ENCODE measurements at regions not wholly inside any gene's neighbourhood (a gene's known extent, or its start where the extent isn't known, plus 50 kb on each side); places are given as distances from the start of the nearest gene placed in this dataset.

DNA sequence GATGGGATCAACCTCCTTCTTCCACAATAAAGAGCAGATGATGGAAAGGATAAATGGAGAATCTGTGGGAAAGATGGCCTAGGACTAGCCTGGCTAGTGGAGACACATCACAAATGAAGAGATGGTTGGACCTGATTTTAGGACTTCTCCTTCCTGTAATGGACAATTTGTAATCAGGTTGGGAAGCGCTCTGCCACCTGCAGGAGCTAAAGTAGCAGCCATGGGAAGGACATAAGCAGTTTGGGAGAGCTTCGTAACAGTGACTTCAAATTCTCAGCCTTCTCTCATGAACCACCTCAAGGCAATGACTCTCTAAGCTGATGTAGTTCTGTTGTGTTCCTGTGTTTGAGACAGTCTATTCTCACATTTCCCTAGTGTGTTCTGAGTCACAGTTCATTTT lies 137.9 kb upstream of the BMP2 start:
- Histone ChIP-seq H2BK20ac (ENCODE audit: low read depth, low read length, poor library complexity, severe bottlenecking) (no peak overlapping the region), H3K14ac (ENCODE audit: insufficient read depth, low read length) (no peak overlapping the region; the same call in 1 of the 2 replicates), H3K4me1 (ENCODE audit: insufficient read depth, low read length) (no peaks in the 10 kb centered on the region), H3K4me2 (ENCODE audit: insufficient read depth, insufficient read length, low read length) (no peak overlapping the region), H4K8ac (replicated peaks; ENCODE audit: insufficient read length, low read depth, low read length) (no peak overlapping the region), H3K4ac (ENCODE audit: low read depth, low read length) (no peak overlapping the region), H3K56ac (ENCODE audit: insufficient read length, low read depth, low read length) (no peak overlapping the region), H3K18ac (ENCODE audit: insufficient read length, low read depth, low read length) (no peak overlapping the region), H3K9me3 (ENCODE audit: control insufficient read depth, low read depth, low read length) (no peaks in the 10 kb centered on the region), H2BK120ac (ENCODE audit: low read depth, low read length, poor library complexity, severe bottlenecking) (no peak overlapping the region), H3T11ph (ENCODE audit: low read length) (no peak overlapping the region), H2AFZ (ENCODE audit: low read length) (no peak overlapping the region), H4K20me1 (ENCODE audit: control insufficient read depth, insufficient read depth, insufficient read length) (no peaks in the 10 kb centered on the region), H3K79me2 (ENCODE audit: insufficient read depth, low read length) (no peaks in the 10 kb centered on the region), H3K23ac (ENCODE audit: insufficient read length, low read depth, low read length) (no peak overlapping the region), H3K27me3 (ENCODE audit: insufficient read depth, low read length) (no peaks in the 10 kb centered on the region), H4K91ac (ENCODE audit: insufficient read length, low read depth, low read length) (no peak overlapping the region), H3K9ac (ENCODE audit: extremely low read depth, insufficient read length, low read length) (no peak overlapping the region), H4K5ac (ENCODE audit: insufficient read length, low read depth, low read length) (no peak overlapping the region), H3K23me2 (ENCODE audit: insufficient read length, low read depth, low read length, poor library complexity, severe bottlenecking) (no peaks in the 10 kb centered on the region), H2BK12ac (ENCODE audit: insufficient read length, low read depth, low read length) (no peak overlapping the region), H3K27ac (ENCODE audit: insufficient read length, low read depth, low read length) (no peak overlapping the region), H3K79me1 (ENCODE audit: insufficient read depth, low read depth, low read length, poor library complexity, severe bottlenecking) (no peaks in the 10 kb centered on the region), H2BK15ac (ENCODE audit: low read depth, low read length) (no peak overlapping the region), H2AK5ac (ENCODE audit: insufficient read length, low read length) (no peak overlapping the region), H2BK5ac (ENCODE audit: insufficient read length, low read length) (no peak overlapping the region)
- Mint-ChIP-seq H3K27me3 (ENCODE audit: low read depth) (no peaks in the 10 kb centered on the region; the same call in 1 of the 2 replicates), H3K9me3 (peaks cover 4 to 5% of the 10 kb centered on the region in 2 experiments; a peak in 4 of 5 replicates), H3K27ac (no peak overlapping the region; a peak in 1 of 7 replicates), H3K36me3 (ENCODE audit: insufficient read depth in 1 of 3, low read depth in 3 of 3) (peaks cover 0 to 4% (median 0%) of the 10 kb centered on the region in 3 experiments; a peak in 1 of 7 replicates), H3K4me3 (no peak overlapping the region), H3K4me1 (peaks cover 2 to 3% of the 10 kb centered on the region in 2 experiments; a peak in 1 of 4 replicates)
- TF ChIP-seq, protein P1, sequence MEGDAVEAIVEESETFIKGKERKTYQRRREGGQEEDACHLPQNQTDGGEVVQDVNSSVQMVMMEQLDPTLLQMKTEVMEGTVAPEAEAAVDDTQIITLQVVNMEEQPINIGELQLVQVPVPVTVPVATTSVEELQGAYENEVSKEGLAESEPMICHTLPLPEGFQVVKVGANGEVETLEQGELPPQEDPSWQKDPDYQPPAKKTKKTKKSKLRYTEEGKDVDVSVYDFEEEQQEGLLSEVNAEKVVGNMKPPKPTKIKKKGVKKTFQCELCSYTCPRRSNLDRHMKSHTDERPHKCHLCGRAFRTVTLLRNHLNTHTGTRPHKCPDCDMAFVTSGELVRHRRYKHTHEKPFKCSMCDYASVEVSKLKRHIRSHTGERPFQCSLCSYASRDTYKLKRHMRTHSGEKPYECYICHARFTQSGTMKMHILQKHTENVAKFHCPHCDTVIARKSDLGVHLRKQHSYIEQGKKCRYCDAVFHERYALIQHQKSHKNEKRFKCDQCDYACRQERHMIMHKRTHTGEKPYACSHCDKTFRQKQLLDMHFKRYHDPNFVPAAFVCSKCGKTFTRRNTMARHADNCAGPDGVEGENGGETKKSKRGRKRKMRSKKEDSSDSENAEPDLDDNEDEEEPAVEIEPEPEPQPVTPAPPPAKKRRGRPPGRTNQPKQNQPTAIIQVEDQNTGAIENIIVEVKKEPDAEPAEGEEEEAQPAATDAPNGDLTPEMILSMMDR (conservative IDR thresholded peaks at IDR 0.05), result no peak; the same call in 2 of the 3 replicates
- DNase-seq, result no peak
- no CpG with 5 or more reads among the region's 2 CpGs for WGBS (ENCODE audit: extremely low coverage, insufficient read length, low lambda C conversion rate)

Measured in H9 (cell line).